ENCODE measurements at regions not wholly inside any gene's neighbourhood (a gene's known extent, or its start where the extent isn't known, plus 50 kb on each side); places are given as distances from the start of the nearest gene placed in this dataset.
A peak's percentile ranks its signal among the peaks of the same experiment; 100 is the strongest.

- DNase-seq: no peak
Measured at GRCh38 chr14:100381395-100382105, 58.4 kb downstream of the SLC25A47 start.

GRCh38 chr14:100382106-100382455, 58.9 kb downstream of the SLC25A47 start:
- no peak for DNase-seq

GRCh38 chr14:100383727-100384158, 60.6 kb downstream of the SLC25A47 start:
- DNase-seq: peak; percentile 52 to 60

- no peak for DNase-seq
Measured at GRCh38 chr14:100384277-100384676, 61.1 kb downstream of the SLC25A47 start.

- peak; percentile 43 to 53 for DNase-seq
Measured at GRCh38 chr14:100384819-100385813, 62.0 kb downstream of the SLC25A47 start.

GRCh38 chr14:100386121-100386520, 63.0 kb downstream of the SLC25A47 start:
- DNase-seq: no peak

- no peak for DNase-seq
Measured at GRCh38 chr14:100386846-100387245, 63.7 kb downstream of the SLC25A47 start.

- no peak for DNase-seq
Measured at GRCh38 chr14:100387450-100387849, 64.3 kb downstream of the SLC25A47 start.

- no peak for DNase-seq
Measured at GRCh38 chr14:100388103-100389054, 65.2 kb downstream of the SLC25A47 start.

- DNase-seq: no peak
Measured at GRCh38 chr14:100389497-100390104, 66.5 kb downstream of the SLC25A47 start.

- no peak for DNase-seq
Measured at GRCh38 chr14:100391173-100391572, 68.0 kb downstream of the SLC25A47 start.

GRCh38 chr14:100391724-100392123, 68.6 kb downstream of the SLC25A47 start:
- DNase-seq: no peak

GRCh38 chr14:100392356-100392755, 69.2 kb downstream of the SLC25A47 start:
- DNase-seq: no peak

- no peak for DNase-seq
Measured at GRCh38 chr14:100393362-100393761, 70.2 kb downstream of the SLC25A47 start.

GRCh38 chr14:100393906-100394732, 71.0 kb downstream of the SLC25A47 start:
- no peak for DNase-seq

- no peak for DNase-seq
Measured at GRCh38 chr14:100394886-100395672, 71.9 kb downstream of the SLC25A47 start.

- no peak for DNase-seq
Measured at GRCh38 chr14:100396266-100396795, 73.2 kb downstream of the SLC25A47 start.

GRCh38 chr14:100397005-100397404, 73.9 kb downstream of the SLC25A47 start:
- DNase-seq: no peak

GRCh38 chr14:100398044-100398443, 74.9 kb downstream of the SLC25A47 start:
- no peak for DNase-seq

Measured in Kasumi-1 (cell line).